Ishikawa (cell line): ENCODE measurements at regions not wholly inside any gene's neighbourhood (a gene's known extent, or its start where the extent isn't known, plus 50 kb on each side); places are given as distances from the start of the nearest gene placed in this dataset.

Experiments used
- CEBPB ChIP-seq: IDR thresholded peaks from 2 replicates; pipeline ENCODE4 v1.6.1; 2012
- CREB1 ChIP-seq: IDR thresholded peaks from 2 replicates; pipeline ENCODE4 v1.6.1; 2012; ENCODE audit warnings: low read depth
- EGR1 ChIP-seq: IDR thresholded peaks from 2 replicates; pipeline ENCODE4 v1.6.1; 2012
- EP300 ChIP-seq: IDR thresholded peaks from 2 replicates; pipeline ENCODE4 v1.6.1; 2012; ENCODE audit warnings: borderline replicate concordance
- FOXM1 ChIP-seq: IDR thresholded peaks from 2 replicates; pipeline ENCODE4 v1.6.1; 2012; ENCODE audit warnings: low read depth, borderline replicate concordance
- NFIC ChIP-seq: IDR thresholded peaks from 2 replicates; pipeline ENCODE4 v1.6.1; 2012
- RAD21 ChIP-seq: IDR thresholded peaks from 2 replicates; pipeline ENCODE4 v1.6.1; 2012; ENCODE audit warnings: low read depth
- TAF1 ChIP-seq: IDR thresholded peaks from 2 replicates; pipeline ENCODE4 v1.6.1; 2012; ENCODE audit warnings: low read depth, mild to moderate bottlenecking
- TCF12 ChIP-seq: IDR thresholded peaks from 2 replicates; pipeline ENCODE4 v1.6.1; 2012; ENCODE audit warnings: low read depth
- TEAD4 ChIP-seq: IDR thresholded peaks from 2 replicates; pipeline ENCODE4 v1.6.1; 2012
- YY1 ChIP-seq: IDR thresholded peaks from 2 replicates; pipeline ENCODE4 v1.6.1; 2012; ENCODE audit warnings: low read depth
- ZBTB7A ChIP-seq: IDR thresholded peaks from 2 replicates; pipeline ENCODE4 v1.6.1; 2012; ENCODE audit warnings: low read depth
- TF ChIP-seq, protein P1 (sequence below): IDR thresholded peaks from 2 replicates; pipeline ENCODE4 v1.6.1; 2012; ENCODE audit warnings: low read depth, mild to moderate bottlenecking
- TF ChIP-seq, protein P2 (sequence below): IDR thresholded peaks from 2 replicates; pipeline ENCODE4 v1.6.1; 2012
- TF ChIP-seq, protein P3 (sequence below): IDR thresholded peaks from 2 replicates; pipeline ENCODE4 v1.6.1; 2012

DNA sequence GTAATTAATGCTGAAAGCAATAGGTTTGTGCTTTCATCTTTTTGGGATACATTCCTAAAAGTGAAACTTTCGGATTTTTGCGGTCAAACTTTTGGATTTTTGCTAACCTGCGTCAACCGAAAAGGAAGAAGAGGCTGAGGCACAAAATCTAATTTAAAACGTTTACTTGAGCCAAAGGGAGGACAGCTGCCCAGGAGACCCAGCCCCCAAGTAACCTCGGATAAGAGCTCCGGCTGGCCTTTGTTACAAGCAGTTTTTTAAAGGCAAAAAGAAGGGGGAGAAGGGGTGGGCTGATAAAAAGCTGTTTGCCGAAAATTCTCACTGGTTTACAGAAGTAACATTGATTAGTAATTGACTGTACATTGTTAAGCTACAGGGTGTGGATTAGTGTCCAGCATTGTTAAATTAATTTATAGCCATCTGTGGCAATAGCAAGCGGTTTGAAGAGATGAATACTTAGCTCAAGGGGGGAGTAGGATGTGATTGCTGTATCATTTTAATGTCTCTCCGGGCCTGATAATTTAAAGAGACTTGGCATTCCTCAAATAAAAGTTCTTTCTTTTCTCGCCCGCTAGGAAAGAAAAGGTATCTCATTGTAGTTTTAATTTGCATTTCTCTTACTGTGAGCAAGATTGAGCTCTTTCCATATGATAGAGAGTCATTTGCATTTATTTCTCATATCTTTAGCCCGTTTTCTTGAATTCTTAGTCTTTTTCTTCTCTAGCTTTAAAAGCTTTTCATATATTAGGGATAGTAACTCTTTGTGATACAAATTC lies 59.1 kb upstream of the USP9X start:
- TF ChIP-seq TCF12: no peak
- TF ChIP-seq, protein P1, sequence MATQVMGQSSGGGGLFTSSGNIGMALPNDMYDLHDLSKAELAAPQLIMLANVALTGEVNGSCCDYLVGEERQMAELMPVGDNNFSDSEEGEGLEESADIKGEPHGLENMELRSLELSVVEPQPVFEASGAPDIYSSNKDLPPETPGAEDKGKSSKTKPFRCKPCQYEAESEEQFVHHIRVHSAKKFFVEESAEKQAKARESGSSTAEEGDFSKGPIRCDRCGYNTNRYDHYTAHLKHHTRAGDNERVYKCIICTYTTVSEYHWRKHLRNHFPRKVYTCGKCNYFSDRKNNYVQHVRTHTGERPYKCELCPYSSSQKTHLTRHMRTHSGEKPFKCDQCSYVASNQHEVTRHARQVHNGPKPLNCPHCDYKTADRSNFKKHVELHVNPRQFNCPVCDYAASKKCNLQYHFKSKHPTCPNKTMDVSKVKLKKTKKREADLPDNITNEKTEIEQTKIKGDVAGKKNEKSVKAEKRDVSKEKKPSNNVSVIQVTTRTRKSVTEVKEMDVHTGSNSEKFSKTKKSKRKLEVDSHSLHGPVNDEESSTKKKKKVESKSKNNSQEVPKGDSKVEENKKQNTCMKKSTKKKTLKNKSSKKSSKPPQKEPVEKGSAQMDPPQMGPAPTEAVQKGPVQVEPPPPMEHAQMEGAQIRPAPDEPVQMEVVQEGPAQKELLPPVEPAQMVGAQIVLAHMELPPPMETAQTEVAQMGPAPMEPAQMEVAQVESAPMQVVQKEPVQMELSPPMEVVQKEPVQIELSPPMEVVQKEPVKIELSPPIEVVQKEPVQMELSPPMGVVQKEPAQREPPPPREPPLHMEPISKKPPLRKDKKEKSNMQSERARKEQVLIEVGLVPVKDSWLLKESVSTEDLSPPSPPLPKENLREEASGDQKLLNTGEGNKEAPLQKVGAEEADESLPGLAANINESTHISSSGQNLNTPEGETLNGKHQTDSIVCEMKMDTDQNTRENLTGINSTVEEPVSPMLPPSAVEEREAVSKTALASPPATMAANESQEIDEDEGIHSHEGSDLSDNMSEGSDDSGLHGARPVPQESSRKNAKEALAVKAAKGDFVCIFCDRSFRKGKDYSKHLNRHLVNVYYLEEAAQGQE: no peak
- TF ChIP-seq FOXM1: no peak
- no peak for TF ChIP-seq TEAD4
- no peak for TF ChIP-seq CEBPB
- TF ChIP-seq YY1: no peak
- TF ChIP-seq, protein P2, sequence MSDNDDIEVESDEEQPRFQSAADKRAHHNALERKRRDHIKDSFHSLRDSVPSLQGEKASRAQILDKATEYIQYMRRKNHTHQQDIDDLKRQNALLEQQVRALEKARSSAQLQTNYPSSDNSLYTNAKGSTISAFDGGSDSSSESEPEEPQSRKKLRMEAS: no peak
- TF ChIP-seq CREB1: no peak
- no peak for TF ChIP-seq NFIC
- TF ChIP-seq EGR1: no peak
- TF ChIP-seq RAD21: no peak
- no peak for TF ChIP-seq ZBTB7A
- TF ChIP-seq TAF1: no peak

DNA sequence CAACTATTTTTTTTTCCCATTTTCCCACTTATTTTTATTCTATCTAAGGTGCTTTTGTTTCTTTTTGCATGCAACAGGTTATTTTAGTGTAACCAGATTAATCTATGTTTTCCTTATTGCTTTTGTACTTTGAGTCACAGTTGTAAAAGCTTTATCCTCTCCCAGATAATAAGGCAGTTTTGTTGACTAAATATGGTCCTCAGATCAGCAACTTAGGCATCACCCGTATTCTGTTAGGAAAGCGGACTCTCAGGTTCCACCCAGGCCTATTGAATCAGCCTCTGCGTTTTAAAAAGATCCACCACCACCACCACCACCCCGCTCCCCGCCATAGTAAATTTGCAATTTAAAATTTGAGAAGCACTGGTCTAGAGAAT lies 58.6 kb upstream of the USP9X start:
- no peak for TF ChIP-seq CREB1
- TF ChIP-seq EP300: no peak
- no peak for TF ChIP-seq TEAD4
- TF ChIP-seq CEBPB: no peak

DNA sequence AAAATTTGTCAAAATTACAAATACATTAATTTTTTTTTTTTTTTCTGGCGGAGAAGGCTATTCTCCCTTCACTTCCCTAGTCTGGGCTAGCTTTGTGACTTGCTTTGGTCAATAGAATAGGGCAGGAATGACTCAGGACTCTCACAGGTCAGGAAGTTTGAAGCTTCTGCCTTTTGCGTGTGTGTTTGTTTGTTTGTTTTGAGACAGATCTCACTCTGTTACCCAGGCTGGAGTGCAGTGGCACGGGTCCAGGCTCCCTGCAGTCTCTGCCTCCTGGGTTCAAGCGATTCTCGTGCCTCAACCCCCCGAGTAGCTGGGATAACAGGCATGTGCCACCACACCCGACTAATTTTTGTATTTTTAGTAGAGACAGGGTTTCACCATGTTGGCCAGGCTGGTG lies 55.9 kb upstream of the USP9X start:
- TF ChIP-seq FOXM1 (no peak), EGR1 (no peak)

DNA sequence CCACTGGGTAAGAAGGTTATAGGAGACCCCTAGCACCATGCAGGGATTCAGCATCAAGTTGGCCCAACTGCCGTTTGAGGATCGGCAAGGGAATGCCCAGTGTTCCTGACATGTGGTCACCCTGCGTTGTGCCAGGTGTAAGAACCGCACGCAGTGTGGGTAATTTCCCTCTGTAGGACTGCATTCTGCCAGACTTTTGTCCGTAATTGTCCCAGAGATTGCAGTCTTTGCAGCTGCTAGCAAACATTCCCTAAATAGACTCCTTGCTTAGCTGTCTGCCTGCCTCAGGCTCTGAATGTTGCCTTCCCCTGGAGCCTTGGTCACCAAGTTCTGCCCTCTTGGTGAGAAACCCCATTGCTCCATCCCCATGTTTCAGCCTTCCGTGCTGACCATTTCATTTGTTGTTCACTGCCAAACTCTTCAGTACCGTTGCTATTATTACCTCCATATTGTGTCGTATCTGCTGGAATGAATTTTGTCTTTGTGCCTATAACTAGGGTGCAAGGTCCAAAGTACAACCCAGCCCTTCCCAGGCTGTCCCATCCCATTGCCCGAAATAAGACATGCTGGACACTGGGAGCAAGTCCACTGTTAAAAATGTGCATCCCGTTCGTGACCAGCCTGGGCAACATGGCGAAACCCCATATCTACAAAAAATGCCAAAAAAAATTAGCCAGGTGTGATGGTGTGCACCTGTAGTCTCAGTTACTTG lies 53.8 kb upstream of the USP9X start:
- TF ChIP-seq YY1: no peak
- TF ChIP-seq EP300: no peak
- TF ChIP-seq, protein P1: no peak
- TF ChIP-seq TCF12: no peak
- TF ChIP-seq CREB1: no peak
- no peak for TF ChIP-seq RAD21
- TF ChIP-seq, protein P3, sequence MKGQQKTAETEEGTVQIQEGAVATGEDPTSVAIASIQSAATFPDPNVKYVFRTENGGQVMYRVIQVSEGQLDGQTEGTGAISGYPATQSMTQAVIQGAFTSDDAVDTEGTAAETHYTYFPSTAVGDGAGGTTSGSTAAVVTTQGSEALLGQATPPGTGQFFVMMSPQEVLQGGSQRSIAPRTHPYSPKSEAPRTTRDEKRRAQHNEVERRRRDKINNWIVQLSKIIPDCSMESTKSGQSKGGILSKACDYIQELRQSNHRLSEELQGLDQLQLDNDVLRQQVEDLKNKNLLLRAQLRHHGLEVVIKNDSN: no peak

GRCh38 chrX:41033299-41033698 lies 51.9 kb upstream of the USP9X start:
- TF ChIP-seq, protein P3: no peak
- TF ChIP-seq EP300: no peak
- TF ChIP-seq YY1: no peak
- no peak for TF ChIP-seq FOXM1
- no peak for TF ChIP-seq ZBTB7A
- TF ChIP-seq EGR1: no peak
